SK-N-SH (cell line): ENCODE measurements at regions not wholly inside any gene's neighbourhood (a gene's known extent, or its start where the extent isn't known, plus 50 kb on each side); places are given as distances from the start of the nearest gene placed in this dataset.

Source experiments
- CTCF ChIA-PET: fragments of 300-600, 350-600 bp; formaldehyde crosslinking; extraction: SDS; loops from one replicate; lab custom pipeline; 2021; lab: Yijun Ruan, JAX
- POLR2A ChIA-PET: fragments of 350-600 bp; sonication (Branson Sonifier 250); formaldehyde crosslinking; extraction: SDS; loops from one replicate; lab custom pipeline; 2020; ENCODE audit warnings: antibody characterized with exemption, inconsistent platforms; lab: Yijun Ruan, JAX
- DNase-seq: peaks from one replicate; pipeline ENCODE4 v3.0.0; 2012
- H2AFZ ChIP-seq: fragments of 200-600 bp; sonication (generic); 2 replicates; pipeline ENCODE4 v1.8.1; 2016; ENCODE audit warnings: antibody characterized with exemption, mild to moderate bottlenecking, low read depth
- H3F3A ChIP-seq: fragments of 200-600 bp; sonication (generic); replicated peaks from 2 replicates; pipeline ENCODE3; 2016; ENCODE audit warnings: antibody characterized with exemption, mild to moderate bottlenecking; ENCODE audit not compliant: insufficient read depth
- H3K27ac ChIP-seq, 2 experiments: fragments of 200-500 bp in 1 of 2; fragments of 200-600 bp in 1 of 2; sonication (Bioruptor generic) in 1 of 2; sonication (generic), shearing (Covaris generic) in 1 of 2; 2 replicates each; pipeline versions ENCODE4 v1.5.1 to v1.6.1; 2014 to 2016; ENCODE audit warnings: low read depth in 2 of 2, inconsistent platforms in 1 of 2, low read length in 1 of 2, mild to moderate bottlenecking in 1 of 2, mixed read lengths in 1 of 2
- H3K27me3 ChIP-seq: fragments of 200-600 bp; sonication (generic), shearing (Covaris generic); 2 replicates; pipeline ENCODE4 v1.6.1; 2016; ENCODE audit warnings: mixed run types; ENCODE audit not compliant: insufficient read depth
- H3K36me3 ChIP-seq, 2 experiments: fragments of 200-500 bp in 1 of 2; fragments of 200-600 bp in 1 of 2; sonication (Bioruptor generic) in 1 of 2; sonication (generic) in 1 of 2; replicated peaks in 1 of 2; 2 replicates each; pipeline versions ENCODE3 to v1.5.1; 2014 to 2016; ENCODE audit warnings: low read length in 1 of 2, mild to moderate bottlenecking in 1 of 2; ENCODE audit not compliant: insufficient read depth in 2 of 2, control insufficient read depth in 1 of 2
- H3K4me1 ChIP-seq, 2 experiments: fragments of 200-500 bp in 1 of 2; fragments of 200-600 bp in 1 of 2; sonication (Bioruptor generic) in 1 of 2; sonication (generic), shearing (Covaris generic) in 1 of 2; 2 replicates each; pipeline versions ENCODE4 v1.5.1 to v1.6.1; 2014 to 2016; ENCODE audit warnings: low read depth in 1 of 2, low read length in 1 of 2, mixed run types in 1 of 2; ENCODE audit not compliant: insufficient read depth in 2 of 2, control insufficient read depth in 1 of 2
- H3K4me2 ChIP-seq: fragments of 200-600 bp; sonication (generic), shearing (Covaris generic); 2 replicates; pipeline ENCODE4 v1.6.1; 2017; ENCODE audit warnings: mixed run types
- H3K4me3 ChIP-seq, 2 experiments: fragments of 200-500 bp in 1 of 2; fragments of 200-600 bp in 1 of 2; sonication (Bioruptor generic) in 1 of 2; sonication (generic), shearing (Covaris generic) in 1 of 2; 2 replicates each; pipeline versions ENCODE4 v1.5.1 to v1.8.1; 2014 to 2016; ENCODE audit warnings: low read depth in 2 of 2, inconsistent platforms in 1 of 2, low read length in 1 of 2, mild to moderate bottlenecking in 1 of 2, mixed read lengths in 1 of 2, moderate library complexity in 1 of 2
- H3K79me2 ChIP-seq: fragments of 200-600 bp; sonication (generic); 2 replicates; pipeline ENCODE4 v1.8.1; 2017; ENCODE audit warnings: mild to moderate bottlenecking; ENCODE audit not compliant: insufficient read depth
- H3K9ac ChIP-seq: fragments of 200-600 bp; sonication (generic); 2 replicates; pipeline ENCODE4 v1.6.1; 2017; ENCODE audit warnings: mixed run types
- H3K9me2 ChIP-seq: fragments of 200-600 bp; sonication (generic); 2 replicates; pipeline ENCODE4 v1.6.1; 2017; ENCODE audit warnings: mixed run types
- H3K9me3 ChIP-seq: fragments of 200-600 bp; sonication (generic); 2 replicates; pipeline ENCODE4 v1.6.1; 2017; ENCODE audit warnings: mixed run types, mild to moderate bottlenecking, moderate library complexity
- H4K20me1 ChIP-seq: fragments of 200-600 bp; sonication (generic); 2 replicates; pipeline ENCODE4 v1.6.1; 2017; ENCODE audit warnings: mild to moderate bottlenecking, mixed run types; ENCODE audit not compliant: insufficient read depth
- CHD2 ChIP-seq: fragments of 150-350 bp; IDR thresholded peaks from 2 replicates; pipeline ENCODE4 v1.6.1; 2018; ENCODE audit warnings: low read length; ENCODE audit not compliant: partially characterized antibody
- ELF1 ChIP-seq: IDR thresholded peaks from 2 replicates; pipeline ENCODE4 v1.4.0; 2012
- EP300 ChIP-seq, 2 experiments: IDR thresholded peaks; 2 replicates each; pipeline versions ENCODE4 v1.4.0 to v1.6.1; 2012; ENCODE audit warnings: borderline replicate concordance in 1 of 2, low read depth in 1 of 2, low read length in 1 of 2
- EZH2phosphoT487 ChIP-seq: fragments of 200-600 bp; sonication (generic); IDR thresholded peaks from 2 replicates; pipeline ENCODE4 v1.6.1; 2017; ENCODE audit warnings: low read depth, mixed run types, mild to moderate bottlenecking, antibody characterized with exemption, moderate library complexity, borderline replicate concordance
- FOSL2 ChIP-seq: IDR thresholded peaks from 2 replicates; pipeline ENCODE4 v1.4.0; 2012; ENCODE audit warnings: low read depth, mild to moderate bottlenecking, moderate library complexity, borderline replicate concordance
- FOXJ3 ChIP-seq: sonication (generic); formaldehyde crosslinking; IDR thresholded peaks from 2 replicates; pipeline ENCODE4 v1.5.1; 2020; ENCODE audit warnings: mild to moderate bottlenecking, missing genetic modification reagents
- FOXM1 ChIP-seq: IDR thresholded peaks from 2 replicates; pipeline ENCODE4 v1.4.0; 2012; ENCODE audit warnings: low read depth, mild to moderate bottlenecking
- JUND ChIP-seq: IDR thresholded peaks from 2 replicates; pipeline ENCODE4 v1.4.0; 2012
- MAX ChIP-seq: IDR thresholded peaks from 2 replicates; pipeline ENCODE4 v1.4.0; 2012; ENCODE audit warnings: low read depth
- MEF2A ChIP-seq: IDR thresholded peaks from 2 replicates; pipeline ENCODE4 v1.4.0; 2012; ENCODE audit warnings: low read depth, borderline replicate concordance
- MXI1 ChIP-seq: IDR thresholded peaks from 2 replicates; pipeline ENCODE4 v1.6.1; 2012; ENCODE audit warnings: mild to moderate bottlenecking, low read depth, low read length, improper control_type of control experiment
- NFIC ChIP-seq: IDR thresholded peaks from 2 replicates; pipeline ENCODE4 v1.4.0; 2012; ENCODE audit warnings: borderline replicate concordance
- POLR2AphosphoS5 ChIP-seq: IDR thresholded peaks from 2 replicates; pipeline ENCODE4 v1.6.1; 2012; ENCODE audit warnings: low read depth, low read length
- SIN3A ChIP-seq: IDR thresholded peaks from 2 replicates; pipeline ENCODE4 v1.6.1; 2012; ENCODE audit warnings: low read depth, mild to moderate bottlenecking, low read length, moderate library complexity, borderline replicate concordance
- SMC3 ChIP-seq: IDR thresholded peaks from 2 replicates; pipeline ENCODE4 v1.6.1; 2012; ENCODE audit warnings: low read depth, low read length, improper control_type of control experiment
- TCF12 ChIP-seq: IDR thresholded peaks from 2 replicates; pipeline ENCODE4 v1.4.0; 2012
- TEAD4 ChIP-seq: IDR thresholded peaks from 2 replicates; pipeline ENCODE4 v1.4.0; 2012; ENCODE audit warnings: mild to moderate bottlenecking, borderline replicate concordance; ENCODE audit not compliant: insufficient read depth
- USF1 ChIP-seq: IDR thresholded peaks from 2 replicates; pipeline ENCODE4 v1.4.0; 2012; ENCODE audit warnings: low read depth, borderline replicate concordance
- TF ChIP-seq, protein P1 (sequence below): fragments of 150-350 bp; IDR thresholded peaks from 2 replicates; pipeline ENCODE4 v1.6.1; 2016; ENCODE audit warnings: mild to moderate bottlenecking, low read depth, low read length

GRCh38 chr12:74915718-74916117 is 293.9 kb downstream of the KCNC2 start:
- no peak for TF ChIP-seq EP300 (IDR thresholded peaks at IDR 0.05; ENCODE audit: borderline replicate concordance in 1 of 2, low read depth in 1 of 2, low read length in 1 of 2)
- TF ChIP-seq, all 33 proteins: peak for 0
- no peak overlapping the region for H2AFZ ChIP-seq
- no peaks in the 10 kb centered on the region for H3K9me2 ChIP-seq
- no peaks in the 10 kb centered on the region for H3F3A ChIP-seq
- H3K4me2 ChIP-seq, result no peak overlapping the region
- H3K79me2 ChIP-seq, result no peaks in the 10 kb centered on the region
- no peaks in the 10 kb centered on the region for H3K9me3 ChIP-seq
- H3K27me3 ChIP-seq, result no peaks in the 10 kb centered on the region
- H3K9ac ChIP-seq, result no peak overlapping the region
- H3K4me1 ChIP-seq, result no peaks in the 10 kb centered on the region
- H4K20me1 ChIP-seq, result no peaks in the 10 kb centered on the region
- ChIA-PET POLR2A (no interaction called here), CTCF (no interaction called here)
- no peak overlapping the region for H3K4me3 ChIP-seq
- H3K36me3 ChIP-seq, result no peaks in the 10 kb centered on the region
- DNase-seq, result no peak
- no peak overlapping the region for H3K27ac ChIP-seq

DNA sequence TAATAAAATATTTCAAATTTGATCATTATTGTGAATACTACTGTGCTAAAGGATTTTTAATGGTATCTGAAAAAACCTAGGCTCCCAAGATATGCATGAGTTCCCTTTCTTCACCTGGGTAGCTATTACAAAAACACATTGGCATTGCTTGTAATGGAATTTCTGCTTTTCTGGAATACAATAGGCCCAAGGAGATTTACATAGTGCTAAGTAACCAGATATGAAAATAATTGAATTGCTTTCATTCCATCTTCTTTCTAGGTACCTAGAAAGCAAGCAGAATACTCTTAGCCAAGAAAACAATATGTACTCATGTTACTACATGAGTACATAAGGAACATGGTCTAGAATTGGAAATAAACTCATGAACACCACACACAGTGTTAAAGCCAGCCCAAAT is 291.9 kb downstream of the KCNC2 start:
- Histone ChIP-seq H3K27ac (no peak overlapping the region), H2AFZ (no peak overlapping the region), H3K79me2 (no peaks in the 10 kb centered on the region), H3K4me1 (no peaks in the 10 kb centered on the region), H3K27me3 (no peaks in the 10 kb centered on the region), H3K9ac (no peak overlapping the region)
- CTCF ChIA-PET, result interaction anchor here (1.2 kb wide), 1 partner anchor 11 kb away, joined by 4 read pairs; no protein-coding TSS in a partner anchor
- no peak for DNase-seq
- no peak for TF ChIP-seq EP300 (IDR thresholded peaks at IDR 0.05; ENCODE audit: borderline replicate concordance in 1 of 2, low read depth in 1 of 2, low read length in 1 of 2)
- no peak for TF ChIP-seq NFIC
- TF ChIP-seq MEF2A, result no peak
- no peak for TF ChIP-seq MAX
- TF ChIP-seq FOXJ3 (CRISPR knock-in tag), result no peak
- no peak for TF ChIP-seq MXI1
- TF ChIP-seq USF1, result no peak
- no peak for TF ChIP-seq TEAD4
- TF ChIP-seq FOSL2, result no peak
- no peak for TF ChIP-seq JUND
- TF ChIP-seq SMC3, result no peak
- TF ChIP-seq CHD2, result no peak
- no peak for TF ChIP-seq POLR2AphosphoS5
- no peak for TF ChIP-seq TCF12
- TF ChIP-seq, protein P1, sequence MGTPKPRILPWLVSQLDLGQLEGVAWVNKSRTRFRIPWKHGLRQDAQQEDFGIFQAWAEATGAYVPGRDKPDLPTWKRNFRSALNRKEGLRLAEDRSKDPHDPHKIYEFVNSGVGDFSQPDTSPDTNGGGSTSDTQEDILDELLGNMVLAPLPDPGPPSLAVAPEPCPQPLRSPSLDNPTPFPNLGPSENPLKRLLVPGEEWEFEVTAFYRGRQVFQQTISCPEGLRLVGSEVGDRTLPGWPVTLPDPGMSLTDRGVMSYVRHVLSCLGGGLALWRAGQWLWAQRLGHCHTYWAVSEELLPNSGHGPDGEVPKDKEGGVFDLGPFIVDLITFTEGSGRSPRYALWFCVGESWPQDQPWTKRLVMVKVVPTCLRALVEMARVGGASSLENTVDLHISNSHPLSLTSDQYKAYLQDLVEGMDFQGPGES, result no peak
- TF ChIP-seq FOXM1, result no peak
- no peak for TF ChIP-seq ELF1
- TF ChIP-seq SIN3A, result no peak
- TF ChIP-seq EZH2phosphoT487, result no peak
- TF ChIP-seq, all 33 proteins: peak for 0
- Histone ChIP-seq H4K20me1 (no peaks in the 10 kb centered on the region), H3K4me2 (no peak overlapping the region), H3K4me3 (no peak overlapping the region), H3F3A (no peaks in the 10 kb centered on the region), H3K36me3 (no peaks in the 10 kb centered on the region), H3K9me3 (no peaks in the 10 kb centered on the region), H3K9me2 (no peaks in the 10 kb centered on the region)
- POLR2A ChIA-PET, result no interaction called here
